ENCODE measurements at regions not wholly inside any gene's neighbourhood (a gene's known extent, or its start where the extent isn't known, plus 50 kb on each side); places are given as distances from the start of the nearest gene placed in this dataset.

- no peak for DNase-seq
Observed at GRCh38 chr6:105598264-105598663, 195.4 kb upstream of the PREP start.

GRCh38 chr6:105596284-105596755 is 193.4 kb upstream of the PREP start:
- no peak for DNase-seq

- no peak for DNase-seq
Observed at GRCh38 chr6:105595829-105596228, 192.9 kb upstream of the PREP start.

- DNase-seq: no peak
Observed at GRCh38 chr6:105594821-105595220, 191.9 kb upstream of the PREP start.

GRCh38 chr6:105593805-105594671 is 191.2 kb upstream of the PREP start:
- DNase-seq: no peak

- DNase-seq: no peak
Observed at GRCh38 chr6:105593056-105593690, 190.3 kb upstream of the PREP start.

GRCh38 chr6:105592329-105592728 is 189.4 kb upstream of the PREP start:
- no peak for DNase-seq

GRCh38 chr6:105591053-105591452 is 188.2 kb upstream of the PREP start:
- DNase-seq: no peak

GRCh38 chr6:105588123-105588710 is 185.3 kb upstream of the PREP start:
- no peak for DNase-seq

GRCh38 chr6:105587349-105588122 is 184.7 kb upstream of the PREP start:
- no peak for DNase-seq

GRCh38 chr6:105578179-105578707 is 175.4 kb upstream of the PREP start:
- DNase-seq: no peak

GRCh38 chr6:105573556-105573955 is 170.7 kb upstream of the PREP start:
- no peak for DNase-seq

- no peak for DNase-seq
Observed at GRCh38 chr6:105573138-105573537, 170.3 kb upstream of the PREP start.

GRCh38 chr6:105570416-105570815 is 167.5 kb upstream of the PREP start:
- DNase-seq: no peak

GRCh38 chr6:105569706-105570105 is 166.8 kb upstream of the PREP start:
- DNase-seq: no peak

- no peak for DNase-seq
Observed at GRCh38 chr6:105568751-105569150, 165.9 kb upstream of the PREP start.

- no peak for DNase-seq
Observed at GRCh38 chr6:105568142-105568541, 165.3 kb upstream of the PREP start.

GRCh38 chr6:105567140-105567539 is 164.3 kb upstream of the PREP start:
- DNase-seq: no peak

- DNase-seq: no peak
Observed at GRCh38 chr6:105566503-105566902, 163.6 kb upstream of the PREP start.

GRCh38 chr6:105564121-105564902 is 161.4 kb upstream of the PREP start:
- no peak for DNase-seq

- DNase-seq: no peak
Observed at GRCh38 chr6:105562027-105562426, 159.1 kb upstream of the PREP start.

GRCh38 chr6:105561486-105561885 is 158.6 kb upstream of the PREP start:
- DNase-seq: no peak
